HepG2 (cell line): ENCODE measurements at regions not wholly inside any gene's neighbourhood (a gene's known extent, or its start where the extent isn't known, plus 50 kb on each side); places are given as distances from the start of the nearest gene placed in this dataset.
"Not testable (repeated sequence)": the region's sequence is repeated elsewhere in the genome, so short reads cannot be mapped to it uniquely, and the experiment has no call there.

Experiments used
- KDM5A ChIP-seq: fragments of 200-600 bp; sonication (generic); IDR thresholded peaks from 2 replicates; pipeline ENCODE4 v1.7.0; 2018; ENCODE audit warnings: antibody characterized with exemption, mild to moderate bottlenecking, low read length, borderline replicate concordance
- SP1 ChIP-seq, 2 experiments: fragments of 450-650 bp in 1 of 2; sonication (generic) in 1 of 2; formaldehyde crosslinking in 1 of 2; IDR thresholded peaks; 2 replicates each; pipeline versions ENCODE4 v1.4.0 to v1.6.1; 2016 to 2020; ENCODE audit warnings: missing genetic modification reagents in 1 of 2

DNA sequence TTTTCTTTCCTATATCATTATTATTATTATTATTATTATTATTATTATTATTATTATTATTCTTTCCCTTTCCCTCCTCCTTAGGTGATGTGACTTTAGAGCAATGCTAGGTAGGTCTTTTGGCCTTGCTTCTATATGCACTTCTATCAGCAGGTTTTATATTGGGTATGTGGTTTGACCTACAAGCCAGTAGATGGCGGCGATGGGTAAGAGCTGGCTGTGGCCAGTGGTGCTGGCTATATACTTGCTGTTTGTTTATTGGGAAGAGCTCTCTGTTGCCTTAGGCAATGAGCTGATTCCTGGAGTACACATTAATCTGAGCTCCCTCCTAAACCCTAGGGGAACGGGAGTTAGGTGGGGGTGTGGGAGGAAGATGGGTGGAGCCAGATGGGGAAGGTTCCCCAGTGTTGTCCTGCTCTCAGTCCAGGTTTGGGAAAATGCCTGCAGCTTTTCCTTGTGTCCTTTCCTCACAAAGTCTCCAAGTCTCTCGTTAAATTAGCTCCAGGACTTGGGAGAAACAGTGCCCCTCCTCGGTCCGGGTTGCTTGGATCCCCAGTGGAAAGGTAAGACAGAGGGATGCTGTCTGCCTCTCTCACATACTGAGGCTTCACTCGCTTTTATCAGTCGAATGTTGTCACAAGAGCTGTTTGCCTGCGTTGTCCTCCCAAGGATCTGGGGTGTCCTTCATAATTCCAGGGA lies 72.2 kb upstream of the HNRNPA1L2 start:
- not testable (repeated sequence) for TF ChIP-seq KDM5A; SP1 (IDR thresholded peaks at IDR 0.05); SP1 (CRISPR knock-in tag; IDR thresholded peaks at IDR 0.05)
